ENCODE measurements at regions not wholly inside any gene's neighbourhood (a gene's known extent, or its start where the extent isn't known, plus 50 kb on each side); places are given as distances from the start of the nearest gene placed in this dataset.

- Mint-ChIP-seq H3K9me3 (peaks cover 6% of the 10 kb centered on the region), H3K4me3 (no peak overlapping the region), H3K27ac (no peak overlapping the region), H3K27me3 (ENCODE audit: low read depth) (no peaks in the 10 kb centered on the region), H3K4me1 (no peaks in the 10 kb centered on the region), H3K36me3 (ENCODE audit: low read depth) (no peaks in the 10 kb centered on the region)
- no peak for TF ChIP-seq CTCF (IDR thresholded peaks at IDR 0.05; ENCODE audit: unreplicated experiment in 3 of 3)
These were observed 224.1 kb downstream of the ALX1 start for GRCh38 chr12:85504164-85504563.

- Mint-ChIP-seq H3K4me1 (no peaks in the 10 kb centered on the region), H3K36me3 (ENCODE audit: low read depth) (no peaks in the 10 kb centered on the region), H3K4me3 (no peak overlapping the region), H3K27me3 (ENCODE audit: low read depth) (no peaks in the 10 kb centered on the region), H3K9me3 (peaks cover 6% of the 10 kb centered on the region), H3K27ac (no peak overlapping the region)
- TF ChIP-seq CTCF (IDR thresholded peaks at IDR 0.05; ENCODE audit: unreplicated experiment in 3 of 3): no peak
These were observed 224.6 kb downstream of the ALX1 start for GRCh38 chr12:85504624-85505023.

GRCh38 chr12:85507456-85507855 lies 227.4 kb downstream of the ALX1 start:
- H3K27ac Mint-ChIP-seq: no peak overlapping the region
- peaks cover 4% of the 10 kb centered on the region for H3K4me1 Mint-ChIP-seq
- TF ChIP-seq CTCF (IDR thresholded peaks at IDR 0.05; ENCODE audit: unreplicated experiment in 3 of 3): no peak
- no peak overlapping the region for H3K4me3 Mint-ChIP-seq
- peaks cover 6% of the 10 kb centered on the region for H3K9me3 Mint-ChIP-seq
- no peaks in the 10 kb centered on the region for H3K36me3 Mint-ChIP-seq (ENCODE audit: low read depth)
- no peaks in the 10 kb centered on the region for H3K27me3 Mint-ChIP-seq (ENCODE audit: low read depth)

- H3K4me3 Mint-ChIP-seq: no peak overlapping the region
- peaks cover 4% of the 10 kb centered on the region for H3K4me1 Mint-ChIP-seq
These were observed 229.2 kb downstream of the ALX1 start for GRCh38 chr12:85509081-85509856.

GRCh38 chr12:85509857-85510256 lies 229.8 kb downstream of the ALX1 start:
- Mint-ChIP-seq H3K4me1 (peaks cover 4% of the 10 kb centered on the region), H3K36me3 (ENCODE audit: low read depth) (no peaks in the 10 kb centered on the region), H3K9me3 (peaks cover 6% of the 10 kb centered on the region), H3K27me3 (ENCODE audit: low read depth) (no peaks in the 10 kb centered on the region), H3K27ac (no peak overlapping the region), H3K4me3 (no peak overlapping the region)
- TF ChIP-seq CTCF (IDR thresholded peaks at IDR 0.05; ENCODE audit: unreplicated experiment in 3 of 3): no peak

More at GRCh38 chr12:85509081-85509856, 229.2 kb downstream of the ALX1 start:
- peaks cover 6% of the 10 kb centered on the region for H3K9me3 Mint-ChIP-seq
- no peak for TF ChIP-seq CTCF (IDR thresholded peaks at IDR 0.05; ENCODE audit: unreplicated experiment in 3 of 3)
- no peak overlapping the region for H3K27ac Mint-ChIP-seq
- no peaks in the 10 kb centered on the region for H3K27me3 Mint-ChIP-seq (ENCODE audit: low read depth)
- H3K36me3 Mint-ChIP-seq (ENCODE audit: low read depth): no peaks in the 10 kb centered on the region

GRCh38 chr12:85516039-85516438 lies 236.0 kb downstream of the ALX1 start:
- Mint-ChIP-seq H3K27ac (no peak overlapping the region), H3K36me3 (ENCODE audit: low read depth) (no peaks in the 10 kb centered on the region), H3K27me3 (ENCODE audit: low read depth) (no peaks in the 10 kb centered on the region), H3K4me1 (no peaks in the 10 kb centered on the region), H3K4me3 (no peak overlapping the region), H3K9me3 (no peaks in the 10 kb centered on the region)
- no peak for TF ChIP-seq CTCF (IDR thresholded peaks at IDR 0.05; ENCODE audit: unreplicated experiment in 3 of 3)
